Activated naive CD4-positive, alpha-beta T cell treated with anti-CD3 and anti-CD28 coated beads, Interleukin-2, amount 10 ng/mL, durations not matched to agents 7 days and 5 days (primary cell): ENCODE measurements at regions not wholly inside any gene's neighbourhood (a gene's known extent, or its start where the extent isn't known, plus 50 kb on each side); places are given as distances from the start of the nearest gene placed in this dataset.

Experiments used
- CTCF ChIA-PET: fragments of 350-600 bp; sonication (Branson Sonifier 250); formaldehyde crosslinking; loops from one replicate; lab custom pipeline; 2021; ENCODE audit warnings: antibody characterized with exemption; lab: Charles Lee
- DNase-seq: peaks from one replicate; pipeline ENCODE4 v3.0.0-alpha.2; 2020
- H3K27ac Mint-ChIP-seq: one replicate; pipeline ENCODE4 v1.8.0; 2021; ENCODE audit warnings: mild to moderate bottlenecking, moderate library complexity, mixed read lengths
- H3K27me3 Mint-ChIP-seq: one replicate; pipeline ENCODE4 v1.8.0; 2021; ENCODE audit warnings: mild to moderate bottlenecking, mixed read lengths
- H3K36me3 Mint-ChIP-seq: one replicate; pipeline ENCODE4 v1.8.0; 2021; ENCODE audit warnings: mixed read lengths
- H3K4me1 Mint-ChIP-seq: one replicate; pipeline ENCODE4 v1.8.0; 2021; ENCODE audit warnings: mixed read lengths
- H3K4me3 Mint-ChIP-seq: one replicate; pipeline ENCODE4 v1.8.0; 2021; ENCODE audit warnings: mild to moderate bottlenecking, moderate library complexity, mixed read lengths
- H3K9me3 Mint-ChIP-seq: one replicate; pipeline ENCODE4 v1.8.0; 2021; ENCODE audit warnings: mixed read lengths

GRCh38 chr17:63361182-63361581, 84.9 kb downstream of the CYB561 start:
- CTCF ChIA-PET = no interaction called here
- DNase-seq = no peak
- peaks cover 2% of the 10 kb centered on the region for H3K9me3 Mint-ChIP-seq

GRCh38 chr17:63362115-63362514, 84.0 kb downstream of the CYB561 start:
- Mint-ChIP-seq H3K27me3 (no peaks in the 10 kb centered on the region), H3K36me3 (no peaks in the 10 kb centered on the region), H3K4me3 (no peak overlapping the region), H3K4me1 (no peaks in the 10 kb centered on the region), H3K9me3 (peaks cover 2% of the 10 kb centered on the region), H3K27ac (no peak overlapping the region)
- DNase-seq = no peak
- CTCF ChIA-PET = no interaction called here

More at GRCh38 chr17:63361182-63361581, 84.9 kb downstream of the CYB561 start:
- Mint-ChIP-seq H3K4me1 (no peaks in the 10 kb centered on the region), H3K4me3 (no peak overlapping the region), H3K27ac (no peak overlapping the region), H3K36me3 (no peaks in the 10 kb centered on the region), H3K27me3 (no peaks in the 10 kb centered on the region)

DNA sequence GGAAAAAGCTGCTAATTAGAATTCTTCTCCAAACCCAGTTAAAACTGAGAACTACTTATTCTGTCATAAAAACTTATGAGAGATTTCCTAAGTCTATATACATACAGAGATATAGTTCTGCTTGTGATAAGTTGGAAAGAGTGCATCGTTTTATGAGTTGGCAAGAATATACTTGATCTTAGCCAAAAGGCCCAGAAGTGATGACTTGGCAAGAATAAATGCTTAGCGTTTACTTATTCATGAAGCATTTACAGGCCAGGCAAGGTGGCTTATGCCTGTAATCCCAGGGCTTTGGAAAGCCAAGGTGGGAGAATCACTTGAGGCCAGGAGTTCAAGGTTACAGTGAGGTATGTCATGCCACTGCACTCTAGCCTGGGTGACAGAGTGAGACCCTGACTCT, 81.7 kb downstream of the CYB561 start:
- no peak overlapping the region for H3K27ac Mint-ChIP-seq
- no peaks in the 10 kb centered on the region for H3K36me3 Mint-ChIP-seq
- H3K27me3 Mint-ChIP-seq = no peaks in the 10 kb centered on the region
- CTCF ChIA-PET = no interaction called here
- no peaks in the 10 kb centered on the region for H3K4me1 Mint-ChIP-seq
- H3K4me3 Mint-ChIP-seq = no peak overlapping the region
- DNase-seq = no peak
- peaks cover 2% of the 10 kb centered on the region for H3K9me3 Mint-ChIP-seq

GRCh38 chr17:63364944-63365343, 81.2 kb downstream of the CYB561 start:
- Mint-ChIP-seq H3K27me3 (no peaks in the 10 kb centered on the region), H3K9me3 (peaks cover 2% of the 10 kb centered on the region), H3K4me1 (no peaks in the 10 kb centered on the region), H3K4me3 (no peak overlapping the region), H3K36me3 (no peaks in the 10 kb centered on the region), H3K27ac (no peak overlapping the region)
- no peak for DNase-seq
- CTCF ChIA-PET = no interaction called here

DNA sequence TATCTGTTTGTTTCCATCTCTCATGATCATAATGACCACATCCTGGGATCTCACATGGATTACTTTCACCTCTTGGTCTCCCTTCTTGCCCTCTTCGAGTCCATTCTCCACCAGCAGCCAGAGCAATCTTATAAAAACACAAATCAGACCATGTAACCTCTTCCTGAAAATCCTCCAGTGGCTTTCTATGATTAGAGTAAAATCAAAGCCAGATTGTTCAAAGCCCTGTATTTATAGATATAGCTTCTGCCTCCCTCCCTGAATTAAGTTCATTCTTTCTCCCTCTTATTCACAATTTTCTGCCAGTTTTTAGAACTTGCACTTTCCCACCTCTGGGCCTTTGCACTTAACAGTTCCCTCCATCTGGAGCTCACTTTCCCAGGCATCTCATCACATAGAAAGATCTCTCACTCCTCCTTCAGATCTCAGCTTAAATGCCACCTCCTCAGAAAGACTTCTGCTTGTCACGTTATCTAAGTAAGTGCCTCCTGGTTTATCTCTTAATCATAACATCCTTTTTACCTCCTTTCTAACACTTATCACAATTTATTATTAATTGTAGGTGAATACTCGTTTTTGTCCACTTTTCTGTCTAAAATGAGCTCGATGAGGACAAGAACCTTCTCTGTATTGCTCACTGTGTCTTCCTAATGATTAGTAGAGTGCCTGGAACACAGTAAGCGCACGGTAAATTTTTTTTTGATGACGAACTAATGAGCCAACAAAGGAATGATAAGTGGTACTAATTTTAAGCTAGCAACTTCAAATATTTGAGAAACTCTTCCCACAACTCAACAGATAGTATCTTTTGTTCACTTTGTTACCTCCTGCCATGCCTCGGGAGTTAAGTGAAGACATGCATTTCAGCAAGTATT, 80.5 kb downstream of the CYB561 start:
- H3K27ac Mint-ChIP-seq = no peak overlapping the region
- H3K36me3 Mint-ChIP-seq = no peaks in the 10 kb centered on the region
- H3K27me3 Mint-ChIP-seq = no peaks in the 10 kb centered on the region
- DNase-seq = no peak
- no peak overlapping the region for H3K4me3 Mint-ChIP-seq
- CTCF ChIA-PET = no interaction called here
- no peaks in the 10 kb centered on the region for H3K4me1 Mint-ChIP-seq
- peaks cover 2% of the 10 kb centered on the region for H3K9me3 Mint-ChIP-seq

- Mint-ChIP-seq H3K27me3 (no peaks in the 10 kb centered on the region), H3K4me3 (no peak overlapping the region), H3K36me3 (no peaks in the 10 kb centered on the region), H3K27ac (no peak overlapping the region), H3K4me1 (no peaks in the 10 kb centered on the region), H3K9me3 (peaks cover 2% of the 10 kb centered on the region)
- CTCF ChIA-PET = no interaction called here
- DNase-seq = no peak
These were observed 79.9 kb downstream of the CYB561 start for GRCh38 chr17:63366241-63366566.

DNA sequence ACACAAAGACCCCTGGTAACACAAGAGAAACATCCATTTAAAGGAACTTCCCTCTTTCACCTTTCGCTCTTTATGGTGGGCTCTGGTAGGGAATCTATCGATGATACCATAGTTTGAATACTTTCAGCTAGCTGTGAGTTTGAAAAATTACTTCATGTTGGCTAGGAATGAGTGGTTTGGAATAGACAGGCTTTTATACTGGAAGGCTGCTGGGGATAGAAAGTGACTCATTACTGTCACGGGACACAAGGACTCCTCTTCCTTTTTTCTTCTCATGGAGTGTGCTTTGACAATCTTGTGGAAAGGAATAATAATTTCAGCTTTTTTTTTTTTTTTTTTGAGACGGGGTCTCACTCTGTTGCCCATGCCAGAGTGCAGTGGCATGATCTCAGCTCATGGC, 76.9 kb downstream of the CYB561 start:
- no peak for DNase-seq
- Mint-ChIP-seq H3K36me3 (no peaks in the 10 kb centered on the region), H3K27ac (no peak overlapping the region), H3K4me3 (no peak overlapping the region), H3K4me1 (no peaks in the 10 kb centered on the region), H3K27me3 (peaks cover under 1% of the 10 kb centered on the region), H3K9me3 (no peaks in the 10 kb centered on the region)
- CTCF ChIA-PET = no interaction called here

GRCh38 chr17:63370696-63371095, 75.4 kb downstream of the CYB561 start:
- no peak overlapping the region for H3K27ac Mint-ChIP-seq
- H3K36me3 Mint-ChIP-seq = no peaks in the 10 kb centered on the region
- no peaks in the 10 kb centered on the region for H3K4me1 Mint-ChIP-seq
- H3K9me3 Mint-ChIP-seq = no peaks in the 10 kb centered on the region
- no peak for DNase-seq
- no peak overlapping the region for H3K4me3 Mint-ChIP-seq
- H3K27me3 Mint-ChIP-seq = peaks cover 3% of the 10 kb centered on the region
- CTCF ChIA-PET = no interaction called here

DNA sequence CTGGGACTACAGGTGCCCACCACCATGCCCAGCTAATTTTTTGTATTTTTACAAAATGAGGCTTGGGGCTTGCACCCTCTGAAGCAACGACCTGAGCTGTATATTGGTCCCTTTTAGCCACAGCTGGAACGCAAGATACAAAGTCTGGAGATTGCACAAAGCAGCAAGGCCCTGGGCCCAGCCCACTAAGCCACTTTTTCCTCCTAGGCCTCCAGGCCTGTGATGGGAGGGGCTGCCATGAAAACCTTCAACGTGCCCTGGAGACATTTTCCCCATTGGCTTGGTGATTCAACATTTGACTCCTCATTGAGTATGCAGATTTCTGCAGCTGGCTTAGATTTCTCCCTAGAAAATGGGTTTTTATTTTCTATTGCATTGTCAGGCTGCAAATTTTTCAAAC, 69.2 kb downstream of the CYB561 start:
- peaks cover 8% of the 10 kb centered on the region for H3K9me3 Mint-ChIP-seq
- no peak for DNase-seq
- peaks cover 3% of the 10 kb centered on the region for H3K27me3 Mint-ChIP-seq
- H3K36me3 Mint-ChIP-seq = no peaks in the 10 kb centered on the region
- no peaks in the 10 kb centered on the region for H3K4me1 Mint-ChIP-seq
- H3K27ac Mint-ChIP-seq = no peak overlapping the region
- CTCF ChIA-PET = no interaction called here
- no peak overlapping the region for H3K4me3 Mint-ChIP-seq

DNA sequence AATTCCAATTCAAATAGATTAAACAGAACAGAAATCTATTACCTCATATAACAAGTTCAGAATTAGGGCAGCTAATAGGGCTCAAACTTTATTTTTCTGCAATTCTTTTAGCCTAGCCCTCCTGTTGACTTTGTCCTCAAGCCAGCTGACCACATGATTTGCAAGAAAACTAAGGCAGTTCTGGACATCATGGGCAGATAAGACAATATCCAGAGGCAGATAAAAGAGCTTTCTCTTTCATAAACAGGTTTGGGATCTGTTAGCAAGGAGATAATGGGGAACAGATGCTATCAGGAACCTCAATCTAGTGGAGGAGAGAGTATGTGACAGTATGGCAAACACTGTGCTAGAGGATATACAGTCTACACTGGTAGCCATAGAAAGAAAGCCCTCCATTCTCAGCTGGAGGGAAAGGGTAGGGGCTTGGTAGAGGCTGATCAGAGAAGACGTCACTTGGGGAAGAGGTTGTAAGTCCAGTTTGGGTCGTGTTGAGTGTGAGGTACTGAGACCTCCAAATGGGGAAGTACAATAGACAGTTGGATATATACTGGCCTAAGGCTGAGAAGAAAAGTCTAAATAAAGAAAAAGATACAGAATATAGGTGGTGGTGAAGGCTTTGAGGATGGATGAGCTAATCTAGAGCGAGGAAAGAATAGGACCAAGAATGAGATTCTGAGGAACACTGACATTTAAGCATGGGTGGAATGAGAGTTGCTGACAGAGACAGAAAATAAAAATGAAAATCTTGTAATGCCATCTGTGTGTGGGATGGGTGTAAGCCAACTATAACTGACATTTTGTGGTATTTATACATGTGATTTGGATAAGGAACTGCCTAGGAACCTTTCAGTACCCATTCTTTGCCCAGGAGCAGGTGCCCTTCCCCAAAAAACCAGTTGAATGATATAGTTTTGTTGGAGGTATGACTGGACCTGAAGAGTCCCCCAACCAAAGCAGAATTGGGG, 67.4 kb downstream of the CYB561 start:
- H3K9me3 Mint-ChIP-seq = peaks cover 8% of the 10 kb centered on the region
- no peak for DNase-seq
- H3K27me3 Mint-ChIP-seq = peaks cover 3% of the 10 kb centered on the region
- no peak overlapping the region for H3K4me3 Mint-ChIP-seq
- no peaks in the 10 kb centered on the region for H3K36me3 Mint-ChIP-seq
- no peaks in the 10 kb centered on the region for H3K4me1 Mint-ChIP-seq
- no peak overlapping the region for H3K27ac Mint-ChIP-seq
- CTCF ChIA-PET = no interaction called here

DNA sequence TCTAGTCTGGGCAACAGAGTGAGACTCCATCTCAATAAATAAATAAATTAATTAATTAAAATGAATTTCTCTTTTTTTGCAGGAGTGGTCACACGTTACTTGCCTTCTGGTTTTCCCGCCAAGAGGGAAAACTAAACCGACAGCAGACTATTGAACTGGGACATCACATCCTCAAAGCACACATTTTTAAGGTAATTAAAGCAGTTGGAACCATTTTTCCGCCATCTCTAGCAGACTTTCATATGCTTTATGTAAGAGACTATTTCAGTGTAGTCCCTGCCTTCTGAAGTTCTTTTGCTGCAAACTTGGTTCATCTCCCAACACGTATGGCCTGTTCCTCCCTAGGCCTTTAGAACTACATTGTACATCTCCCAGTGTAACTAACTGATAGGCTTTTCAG, 66.5 kb downstream of the CYB561 start:
- Mint-ChIP-seq H3K27me3 (no peaks in the 10 kb centered on the region), H3K4me1 (no peaks in the 10 kb centered on the region), H3K9me3 (peaks cover 8% of the 10 kb centered on the region), H3K36me3 (no peaks in the 10 kb centered on the region), H3K4me3 (no peak overlapping the region), H3K27ac (no peak overlapping the region)
- CTCF ChIA-PET = no interaction called here
- no peak for DNase-seq

DNA sequence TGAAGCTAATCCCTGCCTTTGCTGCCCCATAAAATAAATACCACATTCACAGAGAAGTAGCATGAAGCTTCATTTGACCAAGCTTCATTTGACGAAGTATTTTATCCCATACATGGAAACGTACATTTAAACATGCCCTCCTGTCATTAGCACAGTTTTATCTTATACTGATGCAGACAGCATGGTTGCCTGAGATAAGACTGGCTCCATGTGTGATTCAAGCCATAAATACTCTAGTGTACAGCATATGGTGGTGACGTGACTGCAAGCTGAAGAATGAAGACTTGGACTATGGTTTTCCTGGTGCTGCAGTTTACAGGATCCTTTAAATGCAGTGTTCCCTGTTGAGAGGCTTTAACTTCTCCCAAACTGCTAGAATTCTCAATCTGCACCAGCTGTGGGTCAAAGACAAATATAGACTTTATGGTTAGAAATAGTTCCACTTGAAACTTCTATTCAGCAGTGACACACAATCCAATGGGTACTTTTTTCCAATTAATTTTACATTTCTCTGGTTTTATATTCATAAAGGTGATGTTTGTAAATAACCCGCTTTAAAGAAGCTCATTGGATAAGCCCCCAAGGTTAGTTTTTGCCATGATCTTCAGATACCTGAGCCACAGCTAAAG, 64.9 kb downstream of the CYB561 start:
- no peak overlapping the region for H3K4me3 Mint-ChIP-seq
- H3K27me3 Mint-ChIP-seq = no peaks in the 10 kb centered on the region
- CTCF ChIA-PET = no interaction called here

GRCh38 chr17:63382136-63382535, 64.0 kb downstream of the CYB561 start:
- no peaks in the 10 kb centered on the region for H3K4me1 Mint-ChIP-seq
- DNase-seq = no peak
- CTCF ChIA-PET = no interaction called here
- H3K4me3 Mint-ChIP-seq = no peak overlapping the region
- H3K9me3 Mint-ChIP-seq = peaks cover 8% of the 10 kb centered on the region
- no peak overlapping the region for H3K27ac Mint-ChIP-seq
- no peaks in the 10 kb centered on the region for H3K27me3 Mint-ChIP-seq
- no peaks in the 10 kb centered on the region for H3K36me3 Mint-ChIP-seq

More for the DNA sequence above, 64.9 kb downstream of the CYB561 start:
- Mint-ChIP-seq H3K36me3 (no peaks in the 10 kb centered on the region), H3K4me1 (no peaks in the 10 kb centered on the region), H3K27ac (no peak overlapping the region), H3K9me3 (peaks cover 8% of the 10 kb centered on the region)
- DNase-seq = no peak
